GM18499 (cell line): ENCODE measurements at regions not wholly inside any gene's neighbourhood (a gene's known extent, or its start where the extent isn't known, plus 50 kb on each side); places are given as distances from the start of the nearest gene placed in this dataset.

Experiments
- ATAC-seq: cut with Tn5 transposase; IDR thresholded peaks from one replicate; pipeline ENCODE4 v1.9.1; 2021; ENCODE audit warnings: moderate number of reproducible peaks; ENCODE audit not compliant: insufficient read depth, unreplicated experiment

DNA sequence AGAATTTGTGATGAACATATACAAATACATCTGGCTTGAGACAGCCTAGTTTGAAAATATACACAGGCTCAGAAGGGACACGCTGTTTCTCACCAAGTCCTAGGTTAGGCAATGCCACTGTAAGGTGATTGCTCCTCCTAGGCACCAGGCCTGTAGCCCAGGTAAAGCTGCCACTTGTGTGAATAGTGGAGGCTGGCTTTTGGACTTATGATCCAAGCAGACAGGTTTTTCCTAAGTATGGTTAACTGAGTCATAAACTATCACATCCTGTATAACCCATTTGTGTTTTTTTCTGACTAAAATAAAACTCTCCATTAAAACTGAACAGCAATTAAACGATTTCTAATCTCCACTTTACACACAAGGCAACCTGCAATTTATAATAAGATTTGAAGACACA is 81.0 kb downstream of the SEMA4F start:
- no peak for ATAC-seq

- ATAC-seq, result no peak
These were observed 81.5 kb downstream of the SEMA4F start for GRCh38 chr2:74735564-74735963.

GRCh38 chr2:74736589-74736988 is 82.5 kb downstream of the SEMA4F start:
- ATAC-seq, result no peak

- ATAC-seq, result no peak
These were observed 84.5 kb downstream of the SEMA4F start for GRCh38 chr2:74738586-74738985.

- no peak for ATAC-seq
These were observed 85.1 kb downstream of the SEMA4F start for GRCh38 chr2:74739129-74739528.

DNA sequence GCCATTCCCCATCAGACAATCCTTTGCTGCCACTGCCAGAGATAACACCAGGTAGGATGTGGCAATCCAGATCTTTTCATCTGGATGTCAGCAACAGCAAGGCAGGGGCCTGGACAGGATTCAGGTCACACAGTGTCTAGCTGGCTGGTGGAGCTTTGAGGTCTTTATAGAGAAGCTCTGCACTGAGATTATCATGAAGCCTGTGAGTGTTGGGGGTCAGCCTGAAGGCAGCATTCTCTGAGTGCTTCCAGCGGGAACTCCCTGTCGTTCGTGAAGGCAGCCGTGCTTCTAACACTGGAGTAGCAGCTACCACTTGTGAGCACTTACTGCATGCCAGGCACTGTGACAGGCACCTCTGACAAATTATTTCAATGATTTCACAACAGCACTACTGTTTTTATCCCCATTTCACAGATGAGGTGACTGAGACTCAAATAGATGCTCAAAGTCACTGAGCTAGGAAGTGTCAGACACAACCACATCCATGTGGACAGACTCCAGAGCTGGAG is 85.7 kb downstream of the SEMA4F start:
- ATAC-seq, result no peak

DNA sequence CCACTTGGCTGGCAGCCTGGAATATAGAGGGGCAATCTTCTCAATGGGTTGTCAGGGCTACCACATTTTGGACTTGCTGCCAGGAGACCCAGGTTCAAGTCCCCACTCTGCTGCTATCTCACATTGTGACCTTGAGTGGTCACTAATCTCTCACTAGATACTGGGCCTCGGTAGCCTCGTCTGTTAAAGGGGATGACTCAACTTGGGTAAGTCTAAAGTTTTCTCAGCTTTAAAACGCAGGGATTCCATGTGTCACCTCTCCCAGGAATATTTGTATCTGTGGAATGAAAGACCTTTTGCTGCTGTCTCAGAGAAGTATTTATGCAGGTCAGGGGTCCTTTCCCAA is 86.3 kb downstream of the SEMA4F start:
- no peak for ATAC-seq

DNA sequence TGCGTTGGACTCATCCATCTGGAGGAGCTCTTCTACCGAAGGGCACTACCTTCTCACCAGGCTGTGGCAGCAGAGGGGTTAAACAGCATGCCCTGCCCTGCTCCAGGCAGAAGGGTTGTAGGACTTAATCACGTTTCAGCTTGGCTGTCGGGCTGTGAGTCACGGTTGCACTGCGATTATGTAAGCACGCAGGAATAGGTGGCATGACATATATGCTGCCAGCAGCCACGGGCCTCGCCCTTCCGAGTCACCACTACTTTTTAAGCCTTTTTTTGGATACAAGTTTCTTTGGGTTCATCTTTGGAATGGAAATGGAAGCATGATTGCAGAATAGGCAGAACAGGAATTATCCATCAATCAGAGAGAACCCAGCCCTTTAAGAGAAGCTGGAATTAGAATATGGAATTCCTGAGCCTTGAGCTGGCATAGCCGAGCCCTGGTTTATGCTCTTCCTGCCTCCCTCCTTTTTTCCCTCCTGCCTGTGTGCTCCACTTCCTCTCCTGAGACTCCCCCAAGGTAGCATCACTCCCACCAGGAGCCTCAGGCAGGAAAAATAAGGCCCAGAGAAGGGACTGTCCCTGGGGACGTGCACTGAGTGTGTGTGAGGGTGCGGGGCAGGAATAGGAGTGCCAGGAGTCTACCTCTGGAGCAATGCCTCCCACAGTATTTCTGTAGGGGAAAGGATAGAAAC is 86.8 kb downstream of the SEMA4F start:
- ATAC-seq, result no peak

GRCh38 chr2:74741629-74742028 is 87.6 kb downstream of the SEMA4F start:
- no peak for ATAC-seq

- ATAC-seq, result no peak
These were observed 88.4 kb downstream of the SEMA4F start for GRCh38 chr2:74742471-74742870.

- no peak for ATAC-seq
These were observed 89.0 kb downstream of the SEMA4F start for GRCh38 chr2:74743039-74743438.

- ATAC-seq, result no peak
These were observed 89.7 kb downstream of the SEMA4F start for GRCh38 chr2:74743778-74744177.

DNA sequence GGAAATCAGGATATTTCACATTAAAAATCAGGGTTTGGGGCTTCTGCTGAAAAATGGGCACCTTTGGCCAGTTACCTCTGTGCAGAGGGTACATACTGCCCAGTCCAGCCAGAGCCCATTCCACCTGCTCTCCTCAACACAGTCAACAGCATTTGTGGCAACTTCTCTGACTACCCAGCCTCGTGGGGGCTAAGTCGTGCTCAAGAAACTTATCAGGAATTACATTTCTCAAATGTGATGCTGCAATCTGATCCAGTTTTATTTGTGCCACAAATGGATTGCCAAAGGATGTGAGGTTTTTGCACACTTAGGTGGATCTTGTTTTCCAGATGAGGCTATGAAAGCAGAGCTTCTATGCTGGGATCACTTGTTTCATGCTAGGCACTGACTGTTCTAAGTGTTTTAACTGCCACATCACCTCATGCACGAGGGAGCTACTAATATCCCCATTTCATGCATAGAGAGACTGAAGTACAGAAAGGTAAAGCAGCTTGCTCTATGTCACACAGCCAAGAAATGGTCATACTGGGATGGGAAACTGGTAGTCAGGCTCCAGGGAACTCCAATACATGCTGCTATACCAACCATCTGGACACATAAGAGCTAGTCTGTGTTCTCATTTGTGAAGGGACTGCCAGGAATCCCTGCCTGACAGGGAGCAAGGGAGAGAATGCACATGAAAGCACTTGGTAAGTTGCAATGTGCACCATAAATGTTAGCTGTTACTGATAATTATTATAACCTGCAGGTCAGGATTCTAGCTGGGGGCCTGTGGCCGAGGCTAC is 89.0 kb upstream of the HK2 start:
- ATAC-seq, result no peak

- ATAC-seq, result no peak
These were observed 88.2 kb upstream of the HK2 start for GRCh38 chr2:74745766-74746165.

DNA sequence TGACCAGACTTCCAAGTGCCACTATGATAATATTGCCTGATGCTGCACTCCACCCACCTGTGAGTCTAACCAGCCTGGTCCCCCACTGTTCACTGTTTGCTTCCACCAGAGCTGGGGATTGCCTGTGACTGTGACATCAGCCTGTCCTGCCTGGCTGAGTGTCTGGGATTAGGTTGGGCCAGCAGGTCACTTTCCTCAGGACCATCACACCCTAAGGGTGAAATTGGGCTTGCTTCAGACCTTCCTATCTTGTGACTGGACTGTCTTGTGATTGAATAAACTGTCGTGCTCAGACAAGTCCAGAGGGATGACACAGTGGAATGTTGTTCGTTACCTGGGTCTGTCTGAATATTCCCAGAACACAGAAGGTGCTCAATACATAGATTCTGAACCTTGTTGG is 87.4 kb upstream of the HK2 start:
- no peak for ATAC-seq

GRCh38 chr2:74747411-74748080 is 86.4 kb upstream of the HK2 start:
- ATAC-seq, result no peak

GRCh38 chr2:74748665-74749064 is 85.3 kb upstream of the HK2 start:
- no peak for ATAC-seq

DNA sequence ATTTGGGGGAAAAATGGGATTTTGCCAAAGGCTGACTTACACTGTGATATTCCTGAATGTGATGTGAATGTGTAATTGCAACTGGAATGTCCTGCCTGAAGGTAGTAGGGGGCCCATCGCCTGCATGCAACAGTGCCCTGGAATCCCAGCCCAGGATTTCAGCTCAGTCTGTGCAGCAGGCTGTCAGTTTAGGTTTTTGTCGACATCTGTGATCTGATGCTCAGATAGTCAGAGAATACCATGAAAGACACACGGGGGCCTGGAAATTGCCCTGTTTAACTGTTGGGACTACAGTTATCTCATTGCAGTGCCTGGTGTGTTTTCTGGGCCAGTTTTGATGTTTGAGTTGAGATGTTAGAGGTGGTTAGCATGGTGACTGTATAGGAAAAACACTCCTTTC is 84.5 kb upstream of the HK2 start:
- ATAC-seq, result no peak

- no peak for ATAC-seq
These were observed 81.7 kb upstream of the HK2 start for GRCh38 chr2:74751981-74752851.

DNA sequence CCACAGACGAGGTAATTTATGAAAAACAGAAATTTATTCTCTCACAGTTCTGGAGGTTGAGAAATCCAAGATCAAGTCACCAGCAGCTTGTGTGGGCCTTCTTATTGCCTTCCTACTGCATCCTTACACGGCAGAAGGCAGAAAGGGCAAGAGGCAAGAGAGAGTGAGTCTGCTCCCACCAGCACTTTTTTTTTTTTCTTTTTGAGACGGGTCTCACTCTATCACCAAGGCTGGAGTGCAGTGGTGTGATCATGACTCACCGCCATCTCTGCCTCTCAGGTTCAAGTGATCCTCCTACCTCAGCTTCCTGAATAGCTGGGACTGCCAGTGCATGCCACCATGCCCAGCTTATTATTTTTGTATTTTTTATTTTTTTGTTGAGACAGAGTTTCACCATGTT is 78.5 kb upstream of the HK2 start:
- ATAC-seq, result no peak
